H54 (cell line): ENCODE measurements at regions not wholly inside any gene's neighbourhood (a gene's known extent, or its start where the extent isn't known, plus 50 kb on each side); places are given as distances from the start of the nearest gene placed in this dataset.
A peak's percentile ranks its signal among the peaks of the same experiment; 100 is the strongest.

Experiments
- DNase-seq: peaks from one replicate; pipeline ENCODE4 v3.0.0; 2011; ENCODE audit warnings: low spot score, mixed read lengths; ENCODE audit not compliant: insufficient read length
- FAIRE-seq: peaks from 3 replicates; lab custom pipeline; 2011; peaks lifted over from hg19 to GRCh38; lab: Jason Lieb, UNC
- POLR2A ChIP-seq: IDR thresholded peaks from 2 replicates; pipeline ENCODE4 v1.6.1; 2011; ENCODE audit warnings: low read depth, mild to moderate bottlenecking, low read length

DNA sequence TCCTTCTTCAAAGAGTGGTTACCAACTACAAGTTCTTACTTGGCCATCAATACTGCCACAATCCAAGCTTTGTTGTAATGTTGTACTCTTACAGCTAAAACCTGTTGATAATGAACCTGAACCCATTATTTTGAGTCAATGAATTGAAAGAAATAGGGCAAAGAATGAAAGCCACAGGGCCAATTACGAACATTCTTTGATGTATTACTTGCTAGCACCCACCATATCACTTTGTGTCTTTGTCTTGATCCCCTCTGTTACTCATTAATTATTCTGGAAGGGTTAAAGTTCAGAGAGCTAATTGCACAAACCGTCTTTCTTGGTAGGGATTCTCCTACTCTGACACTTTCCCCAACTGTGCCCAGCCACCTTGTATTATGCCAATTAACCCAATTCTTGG is 53.2 kb upstream of the TFEC start:
- DNase-seq: no peak
- FAIRE-seq: no peak
- no peak for TF ChIP-seq POLR2A

DNA sequence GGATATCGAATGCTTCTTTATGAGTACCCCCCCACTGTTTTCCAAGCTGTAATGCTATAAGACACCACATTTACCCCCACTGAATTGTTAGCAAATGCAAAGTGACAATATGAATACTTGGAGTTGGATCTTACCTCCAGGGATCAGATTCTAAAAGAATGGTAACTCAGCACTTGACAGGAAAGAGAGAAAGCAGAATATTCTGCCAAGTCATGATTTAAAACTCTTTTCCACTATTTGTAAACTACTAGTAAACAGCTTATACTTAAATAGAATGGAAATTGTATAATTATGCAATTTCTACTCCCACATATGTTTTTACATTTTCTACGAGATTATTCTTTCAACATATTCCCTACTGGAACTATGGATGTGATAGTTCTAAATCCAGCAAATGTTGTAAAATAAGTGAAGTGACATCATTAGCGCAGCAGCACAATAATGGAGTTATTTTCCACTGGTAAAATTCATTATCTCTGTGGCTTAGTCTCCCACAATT is 56.0 kb upstream of the TFEC start:
- DNase-seq: no peak
- no peak for TF ChIP-seq POLR2A
- no peak for FAIRE-seq

DNA sequence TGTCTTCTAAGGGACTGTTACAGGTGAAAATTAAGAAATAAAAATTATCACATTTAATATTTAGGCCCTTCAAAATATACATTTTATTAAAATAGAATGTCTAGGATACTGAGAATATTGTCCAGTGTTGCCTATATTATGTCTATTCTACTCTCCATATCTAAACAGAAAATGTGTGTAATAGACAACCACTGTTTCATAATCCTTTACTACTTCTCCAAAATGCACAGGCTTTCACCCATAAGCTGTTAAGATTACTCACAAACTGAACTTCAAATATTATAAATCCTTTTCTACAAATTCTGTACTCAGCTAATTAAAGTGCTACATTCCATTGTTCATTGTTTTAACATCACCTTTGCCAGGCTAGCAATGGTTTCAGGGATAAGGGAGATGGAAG is 56.7 kb upstream of the TFEC start:
- TF ChIP-seq POLR2A: no peak
- DNase-seq (no peak), FAIRE-seq (no peak)

DNA sequence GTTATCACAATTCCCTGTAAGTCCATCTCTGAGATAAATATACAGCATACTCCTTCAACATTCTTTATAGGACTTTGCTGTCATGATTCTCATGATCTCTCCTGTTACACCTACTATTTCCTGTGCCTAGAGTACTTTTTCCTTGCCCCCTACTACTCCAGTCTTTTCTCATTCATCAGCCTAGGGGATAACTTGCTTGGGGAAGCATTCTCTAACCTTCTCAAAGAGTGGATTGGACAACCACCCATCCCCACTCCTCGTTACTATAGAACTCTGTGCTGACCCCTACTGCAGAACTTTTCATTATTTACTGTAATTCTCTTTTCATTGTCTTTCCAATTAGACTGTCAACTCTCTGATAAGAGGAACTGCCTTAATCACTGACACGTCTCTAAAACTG is 57.4 kb upstream of the TFEC start:
- FAIRE-seq: no peak
- DNase-seq: no peak
- no peak for TF ChIP-seq POLR2A

DNA sequence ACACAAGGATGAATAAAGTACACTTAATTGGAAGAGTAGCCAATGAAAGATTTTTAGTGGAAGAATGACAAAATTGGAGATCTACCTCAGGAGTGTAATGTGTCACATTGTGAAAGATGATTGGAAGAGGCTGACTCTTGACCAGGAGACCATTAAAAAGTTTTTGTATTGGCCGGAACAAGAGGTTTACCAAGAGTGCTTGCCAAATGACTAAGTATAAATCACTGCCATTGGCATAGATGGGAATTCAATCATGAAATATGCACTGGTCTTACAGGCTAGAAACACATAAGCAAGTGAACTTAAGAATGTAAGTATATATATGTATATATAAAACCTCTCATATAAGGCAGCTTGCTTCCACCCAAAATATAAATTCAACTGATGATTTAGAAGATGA is 58.7 kb upstream of the TFEC start:
- no peak for TF ChIP-seq POLR2A
- FAIRE-seq (no peak), DNase-seq (no peak)

DNA sequence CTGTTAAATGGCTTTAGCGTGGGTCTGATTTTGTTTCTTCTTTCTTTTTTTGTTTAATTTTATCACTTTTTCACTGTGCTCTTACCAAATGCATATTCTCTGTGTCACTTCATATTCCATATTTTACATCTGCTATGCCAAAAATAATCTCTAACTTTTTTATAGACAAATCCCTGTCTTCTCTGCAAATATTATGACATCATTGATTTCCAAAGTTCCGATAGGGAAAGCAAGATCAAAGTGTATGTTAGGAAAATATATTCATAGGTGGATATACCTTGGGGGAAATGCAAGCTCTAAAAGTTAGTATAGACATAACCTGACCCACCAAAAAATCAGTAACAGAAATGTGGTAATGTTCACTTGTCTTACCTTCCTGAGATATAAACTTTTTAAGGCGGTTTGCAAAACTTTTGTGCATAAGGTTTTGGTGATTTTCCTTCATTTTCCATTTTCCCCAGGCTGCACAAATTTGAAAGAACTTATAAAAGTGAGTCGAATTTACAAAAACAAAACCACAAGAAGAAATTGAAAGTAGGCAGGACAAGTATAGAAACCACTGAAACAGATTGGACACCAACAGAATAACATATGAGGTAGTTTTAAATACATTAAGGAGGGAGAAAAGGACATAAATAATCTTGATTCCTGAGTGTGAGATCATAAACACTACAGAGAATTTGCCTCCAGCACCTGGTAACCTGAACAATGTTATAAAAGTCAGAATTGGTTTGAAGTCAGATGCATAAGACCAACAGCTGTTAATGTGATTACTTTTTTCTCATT is 63.1 kb upstream of the TFEC start:
- no peak for TF ChIP-seq POLR2A
- FAIRE-seq (no peak), DNase-seq (no peak)

DNA sequence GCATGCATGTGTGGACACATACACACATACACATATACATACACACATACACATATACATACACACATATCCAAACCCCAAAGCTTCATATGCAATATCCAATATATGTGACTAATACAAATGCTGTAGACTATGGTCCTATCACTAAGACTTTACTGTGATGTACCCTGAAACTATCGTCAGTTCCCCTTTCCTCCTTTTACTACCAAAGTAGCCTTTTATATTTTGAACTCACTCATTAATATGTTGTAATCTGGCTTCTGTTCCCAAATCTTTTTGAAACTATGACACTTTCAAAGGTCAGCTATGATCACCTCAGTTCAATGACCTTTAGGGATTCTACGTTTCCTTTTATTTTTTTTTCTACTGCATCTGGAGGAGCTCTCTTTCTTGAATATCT is 64.8 kb upstream of the TFEC start:
- no peak for FAIRE-seq
- DNase-seq: no peak
- no peak for TF ChIP-seq POLR2A

DNA sequence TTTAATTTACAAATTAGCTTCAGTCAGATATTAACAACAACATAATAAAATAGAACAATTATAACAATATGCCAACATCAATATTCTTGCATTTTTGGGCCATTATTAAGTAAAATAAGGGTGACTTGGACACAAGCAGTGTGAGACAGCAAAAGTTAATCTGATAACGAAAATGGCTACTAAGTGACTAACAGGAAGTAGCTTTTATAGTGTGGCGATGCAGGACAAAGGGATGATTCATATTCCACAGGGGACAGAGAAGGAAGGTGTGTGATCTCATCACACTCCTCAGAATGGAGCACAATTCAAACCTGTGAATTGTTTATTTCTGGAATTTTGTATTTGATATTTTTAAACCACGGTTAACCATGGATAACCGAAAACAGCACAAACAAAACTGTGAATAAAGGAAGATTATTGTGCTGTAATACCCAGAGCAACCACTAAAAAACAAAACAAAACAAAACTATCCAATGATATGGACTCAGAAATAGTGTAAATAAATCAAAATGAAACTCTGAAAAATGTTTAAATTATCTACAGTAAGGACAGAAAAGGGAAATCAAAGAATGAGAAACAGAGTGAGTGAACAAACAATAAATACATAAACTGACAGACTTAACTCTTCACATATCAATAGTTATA is 66.9 kb upstream of the TFEC start:
- DNase-seq: peak; percentile 47
- TF ChIP-seq POLR2A: no peak
- FAIRE-seq: peak; percentile 97

DNA sequence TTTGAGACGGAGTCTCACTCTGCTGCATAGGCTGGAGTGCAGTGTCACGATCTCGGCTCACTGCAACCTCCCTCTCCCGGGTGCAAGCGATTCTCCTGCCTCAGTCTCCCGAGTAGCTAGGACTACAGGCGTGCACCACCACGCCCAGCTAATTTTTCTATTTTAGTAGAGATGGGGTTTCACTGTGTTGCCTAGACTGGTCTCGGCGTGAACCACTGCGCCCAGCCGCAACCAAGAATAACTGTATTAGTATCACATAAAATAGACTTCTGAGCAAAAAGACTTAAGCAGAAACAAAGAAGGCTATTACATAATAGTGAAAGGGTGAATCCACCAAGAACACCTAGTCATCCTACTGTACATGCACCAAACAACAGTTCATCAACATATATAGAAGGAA is 67.6 kb upstream of the TFEC start:
- DNase-seq: no peak
- peak; percentile 20 for FAIRE-seq
- no peak for TF ChIP-seq POLR2A

DNA sequence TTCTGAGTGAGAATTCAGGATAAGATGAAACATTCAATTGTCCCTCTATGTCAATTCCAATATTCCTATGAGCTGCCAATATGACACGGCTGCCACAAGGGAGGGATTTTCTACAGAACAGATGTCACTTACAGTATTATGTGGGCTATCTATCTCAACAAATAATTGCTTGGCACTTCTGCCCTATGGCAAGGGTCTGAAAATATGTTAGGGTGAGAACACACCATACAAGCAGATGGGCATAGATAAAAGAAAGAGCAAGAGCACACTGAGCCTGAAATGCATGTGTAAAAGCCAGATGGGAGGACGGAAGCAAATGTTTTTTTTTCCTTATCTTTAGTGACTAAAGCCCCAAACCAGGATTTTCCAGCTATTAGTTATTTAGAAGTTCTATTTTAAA is 70.1 kb upstream of the TFEC start:
- DNase-seq (no peak), FAIRE-seq (no peak)
- no peak for TF ChIP-seq POLR2A

DNA sequence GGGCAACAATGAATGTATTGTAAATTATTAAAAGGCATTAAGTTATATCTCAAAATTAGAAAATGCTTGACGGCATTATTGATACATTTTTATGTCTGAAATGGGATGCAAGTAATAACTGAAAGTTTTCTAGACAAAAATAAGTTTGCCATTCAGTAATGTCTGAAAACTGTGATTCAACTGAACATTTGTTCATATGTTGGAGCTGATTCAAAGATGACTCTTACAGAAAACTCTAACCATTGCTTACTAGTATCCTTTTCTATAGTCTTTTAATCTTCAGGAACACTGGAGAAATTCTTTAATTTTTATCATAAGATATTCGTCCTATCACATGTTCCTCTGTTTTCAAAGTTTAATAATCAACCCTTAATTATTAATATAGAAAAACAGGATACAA is 71.1 kb upstream of the TFEC start:
- FAIRE-seq: no peak
- TF ChIP-seq POLR2A: no peak
- no peak for DNase-seq

DNA sequence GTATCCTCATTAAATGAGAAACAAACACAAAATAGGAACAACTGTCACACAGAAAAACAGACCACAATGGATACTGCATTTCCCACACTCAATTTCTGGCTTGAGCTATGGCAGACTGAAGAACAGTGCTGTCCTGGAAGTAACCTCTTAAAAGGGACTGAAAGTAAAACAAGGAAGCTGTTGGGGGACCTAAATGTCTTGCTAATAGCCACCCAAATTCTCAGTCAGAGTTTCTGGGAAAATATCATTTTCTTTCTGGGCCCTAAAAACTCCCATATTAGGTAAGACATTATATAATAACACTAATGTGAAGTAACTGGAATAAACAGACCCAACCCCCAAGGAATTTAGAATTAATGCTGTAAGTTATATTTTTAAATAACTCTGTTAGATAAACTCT is 80.9 kb upstream of the TFEC start:
- no peak for FAIRE-seq
- no peak for DNase-seq
- TF ChIP-seq POLR2A: no peak

DNA sequence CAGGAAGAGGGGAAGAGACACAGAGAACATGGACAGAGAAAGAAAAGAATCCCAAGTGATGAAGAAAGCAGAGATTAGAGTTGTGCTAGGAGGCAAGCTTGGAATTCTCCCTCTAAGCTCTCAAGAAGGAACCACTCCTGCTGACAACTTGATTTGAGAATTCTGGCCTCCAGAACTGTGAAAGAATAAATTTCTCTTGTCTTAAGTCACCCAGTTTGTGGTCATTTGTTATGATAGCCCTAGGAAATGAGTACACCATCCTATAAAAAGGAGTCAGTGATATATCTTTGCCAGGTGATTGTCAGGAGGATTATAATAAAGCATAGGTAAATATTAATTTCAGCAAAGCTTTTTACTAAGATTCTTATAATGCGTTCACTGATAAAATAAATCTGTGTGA is 82.7 kb upstream of the TFEC start:
- no peak for TF ChIP-seq POLR2A
- DNase-seq (no peak), FAIRE-seq (no peak)

DNA sequence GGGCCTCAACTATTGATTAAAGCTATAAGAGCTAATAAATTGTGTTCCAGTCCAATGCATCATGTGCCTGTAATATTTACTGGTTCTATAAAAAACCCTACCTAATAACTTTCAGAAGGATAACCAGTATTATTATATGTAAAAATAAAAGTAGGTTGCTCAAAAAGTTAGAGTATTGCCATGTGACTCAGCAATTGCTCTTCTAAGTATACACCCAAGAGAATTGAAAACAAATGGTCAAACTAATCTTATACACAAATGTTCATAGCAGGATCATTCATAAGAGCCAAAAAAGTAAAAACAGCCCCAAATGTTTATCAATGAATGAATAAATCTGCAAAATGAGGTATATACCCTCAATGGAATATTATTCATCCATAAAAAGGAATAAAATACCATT is 89.5 kb upstream of the TES start:
- no peak for DNase-seq
- FAIRE-seq: no peak
- no peak for TF ChIP-seq POLR2A
